Endothelial cell of umbilical vein (primary cell): ENCODE measurements at regions not wholly inside any gene's neighbourhood (a gene's known extent, or its start where the extent isn't known, plus 50 kb on each side); places are given as distances from the start of the nearest gene placed in this dataset.

ENCODE experiments used
- BruUV-seq: library from RNA; stranded (reverse); fragments of 400-500 nt; replicated peaks from 2 replicates; lab custom pipeline; 2021; lab: Mats Ljungman, UMichigan
- CTCF ChIA-PET: fragments of 300-600, 350-600 bp; sonication (Branson Sonifier 250); formaldehyde crosslinking; loops from one replicate; lab custom pipeline; 2021; ENCODE audit warnings: antibody characterized with exemption, inconsistent platforms; lab: Charles Lee
- POLR2A ChIA-PET: fragments of 300-600, 350-600 bp; sonication (Branson Sonifier 250); formaldehyde crosslinking; loops from one replicate; lab custom pipeline; 2021; ENCODE audit warnings: antibody characterized with exemption, inconsistent platforms; lab: Charles Lee
- DNase-seq: peaks from one replicate; pipeline ENCODE4 v3.0.0-alpha.2; 2011; ENCODE audit warnings: low read depth, low spot score
- FAIRE-seq: peaks from 2 replicates; lab custom pipeline; 2011; peaks lifted over from hg19 to GRCh38; lab: Jason Lieb, UNC
- H2AFZ ChIP-seq: 2 replicates; pipeline ENCODE4 v1.6.0; 2012; ENCODE audit warnings: low read depth, low read length, control low read depth, inconsistent platforms
- H3K27ac ChIP-seq: 2 replicates; pipeline ENCODE4 v1.5.1; 2011; ENCODE audit warnings: low read depth, mild to moderate bottlenecking, control low read depth, low read length, moderate library complexity; ENCODE audit not compliant: insufficient read depth
- H3K27me3 ChIP-seq, 2 experiments: 2 replicates each; pipeline versions ENCODE4 v1.6.0 to v1.6.1; 2011; ENCODE audit warnings: low read length in 2 of 2, mixed read lengths in 1 of 2; ENCODE audit not compliant: control insufficient read depth in 2 of 2, insufficient read depth in 2 of 2
- H3K36me3 ChIP-seq, 2 experiments: 2 replicates in 1 of 2; 3 replicates in 1 of 2; pipeline ENCODE4 v1.5.1; 2011; ENCODE audit warnings: low read length in 2 of 2, mild to moderate bottlenecking in 1 of 2, moderate library complexity in 1 of 2; ENCODE audit not compliant: control insufficient read depth in 2 of 2, insufficient read depth in 2 of 2; ENCODE audit errors: extremely low read depth in 1 of 2
- H3K4me1 ChIP-seq: 3 replicates; pipeline ENCODE4 v1.5.1; 2011; ENCODE audit warnings: mild to moderate bottlenecking, low read length; ENCODE audit not compliant: control insufficient read depth, insufficient read depth; ENCODE audit errors: extremely low read depth
- H3K4me2 ChIP-seq: 2 replicates; pipeline ENCODE4 v1.6.1; 2011; ENCODE audit warnings: low read length, control low read depth, mixed read lengths; ENCODE audit not compliant: insufficient read depth
- H3K4me3 ChIP-seq, 3 experiments: fragments of 200-600 bp in 1 of 3; sonication (generic), shearing (Covaris generic) in 1 of 3; replicated peaks in 1 of 3; 2 replicates each; pipeline ENCODE4 v1.5.1; 2011 to 2016; ENCODE audit warnings: control low read depth in 3 of 3, low read length in 3 of 3, mild to moderate bottlenecking in 2 of 3, inconsistent platforms in 1 of 3, low read depth in 1 of 3, moderate library complexity in 1 of 3; ENCODE audit not compliant: insufficient read depth in 1 of 3
- H3K79me2 ChIP-seq: 2 replicates; pipeline ENCODE4 v1.6.0; 2012; ENCODE audit warnings: low read length, inconsistent platforms; ENCODE audit not compliant: control insufficient read depth, insufficient read depth
- H3K9ac ChIP-seq: replicated peaks from 2 replicates; pipeline ENCODE3; 2011; ENCODE audit warnings: low read length, control low read depth; ENCODE audit not compliant: insufficient read depth; ENCODE audit errors: extremely low read depth
- H3K9me1 ChIP-seq: replicated peaks from 3 replicates; pipeline ENCODE4 v1.6.0; 2011; ENCODE audit warnings: mild to moderate bottlenecking, low read length; ENCODE audit not compliant: control insufficient read depth, insufficient read depth; ENCODE audit errors: extremely low read depth
- H3K9me3 ChIP-seq: replicated peaks from 2 replicates; pipeline ENCODE4 v1.5.1; 2012; ENCODE audit warnings: low read length, inconsistent platforms; ENCODE audit not compliant: control insufficient read depth, insufficient read depth
- H4K20me1 ChIP-seq: replicated peaks from 2 replicates; pipeline ENCODE3; 2011; ENCODE audit warnings: mild to moderate bottlenecking, low read length; ENCODE audit not compliant: control insufficient read depth, insufficient read depth; ENCODE audit errors: extremely low read depth
- EZH2 ChIP-seq: IDR thresholded peaks from 2 replicates; pipeline ENCODE4 v1.6.1; 2012; ENCODE audit warnings: borderline replicate concordance, low read depth, mild to moderate bottlenecking, moderate library complexity, low read length, inconsistent platforms; ENCODE audit not compliant: severe bottlenecking
- FOS ChIP-seq: IDR thresholded peaks from 2 replicates; pipeline ENCODE4 v1.6.1; 2011; ENCODE audit warnings: mild to moderate bottlenecking, low read length, moderate library complexity, borderline replicate concordance; ENCODE audit not compliant: insufficient read depth
- GATA2 ChIP-seq: IDR thresholded peaks from 2 replicates; pipeline ENCODE4 v1.7.0; 2011; ENCODE audit warnings: low read depth, mild to moderate bottlenecking, moderate library complexity, mixed read lengths, low read length; ENCODE audit not compliant: insufficient read length, insufficient read depth
- JUN ChIP-seq: IDR thresholded peaks from 2 replicates; pipeline ENCODE4 v1.6.1; 2011; ENCODE audit warnings: borderline replicate concordance, low read depth; ENCODE audit not compliant: insufficient read length, insufficient read depth
- MYC ChIP-seq: IDR thresholded peaks from one replicate; pipeline ENCODE4 v1.6.1; 2011; ENCODE audit warnings: mild to moderate bottlenecking, low read depth, low read length
- POLR2A ChIP-seq: IDR thresholded peaks from 2 replicates; pipeline ENCODE4 v1.6.1; 2012; ENCODE audit warnings: low read depth, mild to moderate bottlenecking, control low read depth, low read length
- POLR2AphosphoS5 ChIP-seq: IDR thresholded peaks from 2 replicates; pipeline ENCODE4 v1.6.1; 2012; ENCODE audit warnings: low read depth, mild to moderate bottlenecking, control low read depth, low read length, moderate library complexity; ENCODE audit not compliant: insufficient read depth
- dilution Hi-C: fragments of 300-500 bp; cut with MboI; formaldehyde crosslinking; loops from one replicate; pipeline ENCODE4 v1.15.0; 2019; ENCODE audit warnings: low sequenced_read_pairs; ENCODE audit not compliant: extremely low pct_ligation_motif_present
- intact Hi-C: fragments of 100-400 bp; cut with micrococcal nuclease; formaldehyde crosslinking; loops from one replicate; pipeline ENCODE4 v1.10.0; 2022
- TF ChIP-seq, protein P1 (sequence below), 2 donors: IDR thresholded peaks; 1 replicate in 1 of 2; 2 replicates in 1 of 2; pipeline ENCODE4 v1.5.1; 2011; ENCODE audit warnings: low read length in 2 of 2, mild to moderate bottlenecking in 2 of 2, moderate library complexity in 2 of 2, control low read depth in 1 of 2, inconsistent platforms in 1 of 2, low read depth in 1 of 2; ENCODE audit not compliant: insufficient read depth in 1 of 2; ENCODE audit errors: extremely low read depth in 1 of 2
- TF ChIP-seq, protein P2 (sequence below): IDR thresholded peaks from 2 replicates; pipeline ENCODE4 v1.6.1; 2011; ENCODE audit not compliant: insufficient read depth, insufficient read length

DNA sequence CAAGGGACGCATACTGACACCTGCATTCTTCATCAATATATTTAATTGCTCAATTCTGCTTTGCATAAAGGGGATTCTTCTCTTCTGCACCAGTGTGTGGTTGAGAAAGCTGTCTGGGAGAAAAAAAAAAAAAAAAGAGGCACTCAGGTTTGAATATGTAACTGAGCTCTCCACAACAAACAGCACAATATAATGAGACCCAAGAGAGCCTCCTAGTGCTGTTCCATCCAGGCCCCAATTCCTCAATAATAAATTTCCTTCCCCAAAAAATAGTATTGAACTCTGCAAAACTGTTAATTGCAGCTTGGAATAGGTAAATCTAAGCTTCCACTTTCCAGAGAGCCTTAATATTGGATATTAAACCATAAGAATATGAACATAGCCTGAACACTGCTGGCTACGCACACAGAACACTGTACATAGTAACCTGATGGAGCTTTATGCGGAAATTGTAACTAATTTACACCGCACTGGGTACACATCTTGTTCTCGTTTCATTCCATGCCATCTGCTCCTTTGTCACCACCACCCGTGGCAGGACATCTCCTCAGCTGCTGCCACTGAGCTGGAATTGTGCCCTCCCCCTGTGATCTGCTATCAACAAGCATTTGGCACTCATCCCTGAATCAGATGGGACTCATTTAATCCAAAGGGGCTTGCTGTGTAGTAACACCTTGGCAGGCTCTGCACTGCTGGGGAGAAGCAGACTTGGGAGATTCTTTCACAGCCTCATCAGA, 272.0 kb downstream of the HHIPL2 start:
- Histone ChIP-seq H3K27ac (no peak overlapping the region), H2AFZ (no peak overlapping the region), H3K9me3 (no peaks in the 10 kb centered on the region), H4K20me1 (no peaks in the 10 kb centered on the region), H3K4me3 (no peak overlapping the region), H3K9me1 (no peaks in the 10 kb centered on the region), H3K79me2 (no peaks in the 10 kb centered on the region), H3K36me3 (no peaks in the 10 kb centered on the region), H3K27me3 (no peaks in the 10 kb centered on the region), H3K4me1 (no peaks in the 10 kb centered on the region), H3K4me2 (no peak overlapping the region), H3K9ac (no peak overlapping the region)
- FAIRE-seq (no peak), DNase-seq (no peak)
- intact Hi-C loops = no loop called here
- no TSS peak for BruUV-seq
- dilution Hi-C loops = no loop called here
- POLR2A ChIA-PET = no interaction called here
- CTCF ChIA-PET = no interaction called here
- TF ChIP-seq POLR2A (no peak), JUN (no peak), GATA2 (no peak), FOS (no peak), POLR2AphosphoS5 (no peak), MYC (no peak), EZH2 (no peak)
- TF ChIP-seq, protein P1, sequence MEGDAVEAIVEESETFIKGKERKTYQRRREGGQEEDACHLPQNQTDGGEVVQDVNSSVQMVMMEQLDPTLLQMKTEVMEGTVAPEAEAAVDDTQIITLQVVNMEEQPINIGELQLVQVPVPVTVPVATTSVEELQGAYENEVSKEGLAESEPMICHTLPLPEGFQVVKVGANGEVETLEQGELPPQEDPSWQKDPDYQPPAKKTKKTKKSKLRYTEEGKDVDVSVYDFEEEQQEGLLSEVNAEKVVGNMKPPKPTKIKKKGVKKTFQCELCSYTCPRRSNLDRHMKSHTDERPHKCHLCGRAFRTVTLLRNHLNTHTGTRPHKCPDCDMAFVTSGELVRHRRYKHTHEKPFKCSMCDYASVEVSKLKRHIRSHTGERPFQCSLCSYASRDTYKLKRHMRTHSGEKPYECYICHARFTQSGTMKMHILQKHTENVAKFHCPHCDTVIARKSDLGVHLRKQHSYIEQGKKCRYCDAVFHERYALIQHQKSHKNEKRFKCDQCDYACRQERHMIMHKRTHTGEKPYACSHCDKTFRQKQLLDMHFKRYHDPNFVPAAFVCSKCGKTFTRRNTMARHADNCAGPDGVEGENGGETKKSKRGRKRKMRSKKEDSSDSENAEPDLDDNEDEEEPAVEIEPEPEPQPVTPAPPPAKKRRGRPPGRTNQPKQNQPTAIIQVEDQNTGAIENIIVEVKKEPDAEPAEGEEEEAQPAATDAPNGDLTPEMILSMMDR (IDR thresholded peaks at IDR 0.05; ENCODE audit: extremely low read depth in 1 of 2, insufficient read depth in 1 of 2, low read depth in 1 of 2, low read length in 2 of 2) = no peak
- TF ChIP-seq, protein P2, sequence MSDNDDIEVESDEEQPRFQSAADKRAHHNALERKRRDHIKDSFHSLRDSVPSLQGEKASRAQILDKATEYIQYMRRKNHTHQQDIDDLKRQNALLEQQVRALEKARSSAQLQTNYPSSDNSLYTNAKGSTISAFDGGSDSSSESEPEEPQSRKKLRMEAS = no peak
